MM.1S (cell line): ENCODE measurements at regions not wholly inside any gene's neighbourhood (a gene's known extent, or its start where the extent isn't known, plus 50 kb on each side); places are given as distances from the start of the nearest gene placed in this dataset.

Experiments used
- EZH2 ChIP-seq: fragments of 300-600 bp; sonication (generic); optimal IDR thresholded peaks from 2 replicates; pipeline ENCODE3; 2017; ENCODE audit warnings: low read depth, mild to moderate bottlenecking, antibody characterized with exemption, low read length, mixed read lengths
- EZH2phosphoT487 ChIP-seq: fragments of 300-600 bp; sonication (generic); IDR thresholded peaks from 2 replicates; pipeline ENCODE4 v1.6.1; 2018; ENCODE audit warnings: antibody characterized with exemption, low read length
- TF ChIP-seq, protein P1 (sequence below): fragments of 300-600 bp; sonication (generic); IDR thresholded peaks from 2 replicates; pipeline ENCODE4 v1.5.1; 2016; ENCODE audit warnings: antibody characterized with exemption, low read length, mixed read lengths

DNA sequence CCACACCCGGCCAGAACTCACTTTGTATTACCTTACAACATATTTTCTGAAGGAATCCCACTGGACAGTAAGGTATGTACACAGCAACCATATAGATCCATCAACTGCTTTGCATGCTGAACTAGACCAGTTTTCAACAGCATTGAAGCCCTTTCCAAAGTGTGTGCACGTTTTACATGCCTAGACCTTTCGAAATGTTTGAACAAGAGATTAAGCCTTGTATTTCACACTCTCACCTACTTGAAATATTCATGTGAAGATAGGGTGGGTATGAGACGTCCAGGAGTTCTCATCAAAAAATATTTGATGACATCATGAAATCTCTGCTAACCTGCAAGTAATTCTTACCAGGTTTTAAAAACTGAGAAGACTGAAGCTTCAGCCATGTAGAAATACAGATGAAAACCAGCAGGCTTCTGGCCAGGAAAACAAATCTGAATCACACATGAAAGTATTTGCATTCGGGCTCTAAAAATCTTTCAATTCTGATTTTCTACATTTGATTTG lies 387.0 kb upstream of the PSMD7 start:
- TF ChIP-seq, protein P1, sequence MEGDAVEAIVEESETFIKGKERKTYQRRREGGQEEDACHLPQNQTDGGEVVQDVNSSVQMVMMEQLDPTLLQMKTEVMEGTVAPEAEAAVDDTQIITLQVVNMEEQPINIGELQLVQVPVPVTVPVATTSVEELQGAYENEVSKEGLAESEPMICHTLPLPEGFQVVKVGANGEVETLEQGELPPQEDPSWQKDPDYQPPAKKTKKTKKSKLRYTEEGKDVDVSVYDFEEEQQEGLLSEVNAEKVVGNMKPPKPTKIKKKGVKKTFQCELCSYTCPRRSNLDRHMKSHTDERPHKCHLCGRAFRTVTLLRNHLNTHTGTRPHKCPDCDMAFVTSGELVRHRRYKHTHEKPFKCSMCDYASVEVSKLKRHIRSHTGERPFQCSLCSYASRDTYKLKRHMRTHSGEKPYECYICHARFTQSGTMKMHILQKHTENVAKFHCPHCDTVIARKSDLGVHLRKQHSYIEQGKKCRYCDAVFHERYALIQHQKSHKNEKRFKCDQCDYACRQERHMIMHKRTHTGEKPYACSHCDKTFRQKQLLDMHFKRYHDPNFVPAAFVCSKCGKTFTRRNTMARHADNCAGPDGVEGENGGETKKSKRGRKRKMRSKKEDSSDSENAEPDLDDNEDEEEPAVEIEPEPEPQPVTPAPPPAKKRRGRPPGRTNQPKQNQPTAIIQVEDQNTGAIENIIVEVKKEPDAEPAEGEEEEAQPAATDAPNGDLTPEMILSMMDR = no peak
- TF ChIP-seq EZH2 = no peak
- TF ChIP-seq EZH2phosphoT487 = no peak
